Kidney (tissue), 13 donors: ENCODE measurements at regions not wholly inside any gene's neighbourhood (a gene's known extent, or its start where the extent isn't known, plus 50 kb on each side); places are given as distances from the start of the nearest gene placed in this dataset.

ENCODE experiments used
- DNase-seq, 5 donors: peaks; one replicate each; pipeline ENCODE4 v3.0.0-alpha.2; 2013 to 2020
- FAIRE-seq: peaks from 2 replicates; lab custom pipeline; 2012; peaks lifted over from hg19 to GRCh38; lab: Jason Lieb, UNC
- H3K27ac ChIP-seq, 2 donors: one replicate each; pipeline ENCODE4 v1.7.0; 2013; ENCODE audit warnings: low read depth in 2 of 2, low read length in 2 of 2, inconsistent platforms in 1 of 2
- H3K27me3 ChIP-seq: one replicate; pipeline ENCODE4 v1.7.1; 2013; ENCODE audit warnings: low read length, inconsistent platforms; ENCODE audit not compliant: control insufficient read depth, insufficient read depth
- H3K36me3 ChIP-seq, 3 donors: one replicate each; pipeline versions ENCODE4 v1.7.0 to v1.7.1; 2013; ENCODE audit warnings: low read length in 3 of 3, control low read depth in 1 of 3, inconsistent platforms in 1 of 3; ENCODE audit not compliant: insufficient read depth in 3 of 3, control insufficient read depth in 2 of 3
- H3K4me1 ChIP-seq, 3 donors: one replicate each; pipeline versions ENCODE4 v1.7.0 to v1.7.1; 2013; ENCODE audit warnings: low read length in 3 of 3, inconsistent platforms in 1 of 3, low read depth in 1 of 3; ENCODE audit not compliant: control insufficient read depth in 2 of 3, insufficient read depth in 2 of 3
- H3K4me3 ChIP-seq, 3 donors: one replicate each; pipeline versions ENCODE4 v1.7.0 to v1.8.1; 2013; ENCODE audit warnings: low read length in 3 of 3, control low read depth in 1 of 3, inconsistent platforms in 1 of 3
- H3K9ac ChIP-seq, 3 donors: one replicate each; pipeline versions ENCODE4 v1.7.0 to v1.7.1; 2013; ENCODE audit warnings: low read length in 3 of 3, control low read depth in 1 of 3, inconsistent platforms in 1 of 3
- H3K9me3 ChIP-seq, 3 donors: one replicate each; pipeline versions ENCODE4 v1.7.0 to v1.7.1; 2013; ENCODE audit warnings: low read length in 3 of 3, control low read depth in 1 of 3, inconsistent platforms in 1 of 3; ENCODE audit not compliant: control insufficient read depth in 2 of 3, insufficient read depth in 1 of 3
- intact Hi-C: fragments of 100-400 bp; cut with DNase I; formaldehyde crosslinking; loops from one replicate; pipeline ENCODE4 v1.11.1; 2022
- TF ChIP-seq, protein P1 (sequence below): IDR thresholded peaks from 3 replicates; pipeline ENCODE4 v1.5.1; 2012; ENCODE audit warnings: mild to moderate bottlenecking, moderate library complexity, borderline replicate concordance; ENCODE audit not compliant: insufficient read depth; ENCODE audit errors: extremely low read depth
- donor health status: control.
- donor health status: control.
- donor health status: control.
- donor health status: control.
- donor health status: control.
- donor health status: DM: yes; HTN: yes; CAD: no.
- donor health status: Normal renal cell carcinoma (clear cell type).

DNA sequence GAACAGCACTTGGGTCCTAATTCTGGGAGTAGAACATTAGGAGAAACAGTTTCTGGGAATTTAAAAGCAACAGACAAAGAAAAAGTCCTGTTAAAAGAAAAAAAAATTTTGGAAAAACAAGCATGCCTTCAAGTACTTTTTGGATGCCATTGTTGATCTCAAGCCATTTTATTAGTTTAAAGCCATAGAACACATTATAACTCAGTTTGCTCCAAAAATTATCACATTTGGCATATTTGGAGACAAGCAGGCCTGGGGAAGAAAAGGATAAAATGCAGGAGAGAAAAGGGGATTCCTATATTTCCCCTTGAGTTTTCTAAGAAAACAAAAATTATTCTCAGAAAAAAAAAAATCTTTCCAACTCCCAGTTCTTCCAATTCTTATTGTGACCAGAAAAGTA, 146.8 kb downstream of the TENT5C start:
- H3K4me1 ChIP-seq = peaks cover 0 to 2% (median 0%) of the 10 kb centered on the region in 3 donors
- H3K27ac ChIP-seq = no peak overlapping the region

DNA sequence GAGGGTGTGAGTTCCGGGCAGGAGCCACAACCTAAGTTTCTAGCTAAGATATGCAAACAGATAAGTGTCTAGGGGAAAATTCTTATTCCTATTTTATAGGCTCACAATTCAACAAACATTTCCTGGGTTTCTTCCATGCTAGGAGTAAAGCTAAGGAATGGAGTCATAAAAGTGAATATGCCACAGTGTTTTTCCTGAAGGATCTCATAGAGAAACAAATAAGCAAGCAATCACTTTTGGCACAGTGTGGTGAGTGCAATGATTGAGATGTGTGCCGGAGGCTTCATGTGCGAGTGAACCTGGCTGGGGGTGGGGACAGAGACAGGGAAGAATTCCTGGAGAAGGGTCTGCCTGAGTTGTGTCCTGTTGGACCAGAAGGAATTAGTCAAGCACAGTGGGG, 147.4 kb downstream of the TENT5C start:
- H3K4me1 ChIP-seq = peaks cover 0 to 2% (median 0%) of the 10 kb centered on the region in 3 donors
- H3K36me3 ChIP-seq = no peaks in the 10 kb centered on the region
- TF ChIP-seq, protein P1, sequence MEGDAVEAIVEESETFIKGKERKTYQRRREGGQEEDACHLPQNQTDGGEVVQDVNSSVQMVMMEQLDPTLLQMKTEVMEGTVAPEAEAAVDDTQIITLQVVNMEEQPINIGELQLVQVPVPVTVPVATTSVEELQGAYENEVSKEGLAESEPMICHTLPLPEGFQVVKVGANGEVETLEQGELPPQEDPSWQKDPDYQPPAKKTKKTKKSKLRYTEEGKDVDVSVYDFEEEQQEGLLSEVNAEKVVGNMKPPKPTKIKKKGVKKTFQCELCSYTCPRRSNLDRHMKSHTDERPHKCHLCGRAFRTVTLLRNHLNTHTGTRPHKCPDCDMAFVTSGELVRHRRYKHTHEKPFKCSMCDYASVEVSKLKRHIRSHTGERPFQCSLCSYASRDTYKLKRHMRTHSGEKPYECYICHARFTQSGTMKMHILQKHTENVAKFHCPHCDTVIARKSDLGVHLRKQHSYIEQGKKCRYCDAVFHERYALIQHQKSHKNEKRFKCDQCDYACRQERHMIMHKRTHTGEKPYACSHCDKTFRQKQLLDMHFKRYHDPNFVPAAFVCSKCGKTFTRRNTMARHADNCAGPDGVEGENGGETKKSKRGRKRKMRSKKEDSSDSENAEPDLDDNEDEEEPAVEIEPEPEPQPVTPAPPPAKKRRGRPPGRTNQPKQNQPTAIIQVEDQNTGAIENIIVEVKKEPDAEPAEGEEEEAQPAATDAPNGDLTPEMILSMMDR = no peak
- H3K27ac ChIP-seq = no peak overlapping the region
- intact Hi-C loops = loop anchor here (10.0 kb wide), 1 partner anchor 218 kb away; no protein-coding TSS in a partner anchor
- H3K27me3 ChIP-seq = no peaks in the 10 kb centered on the region
- H3K4me3 ChIP-seq = no peak overlapping the region
- DNase-seq = no peak
- H3K9me3 ChIP-seq = no peaks in the 10 kb centered on the region
- no peak for FAIRE-seq
- H3K9ac ChIP-seq = no peak overlapping the region

More for the DNA sequence above, 146.8 kb downstream of the TENT5C start:
- FAIRE-seq = no peak
- DNase-seq = no peak
- Histone ChIP-seq H3K27me3 (no peaks in the 10 kb centered on the region), H3K4me3 (no peak overlapping the region), H3K36me3 (no peaks in the 10 kb centered on the region), H3K9me3 (no peaks in the 10 kb centered on the region), H3K9ac (no peak overlapping the region)
- TF ChIP-seq, protein P1 = no peak
- intact Hi-C loops = loop anchor here (10.0 kb wide), 1 partner anchor 218 kb away; no protein-coding TSS in a partner anchor

DNA sequence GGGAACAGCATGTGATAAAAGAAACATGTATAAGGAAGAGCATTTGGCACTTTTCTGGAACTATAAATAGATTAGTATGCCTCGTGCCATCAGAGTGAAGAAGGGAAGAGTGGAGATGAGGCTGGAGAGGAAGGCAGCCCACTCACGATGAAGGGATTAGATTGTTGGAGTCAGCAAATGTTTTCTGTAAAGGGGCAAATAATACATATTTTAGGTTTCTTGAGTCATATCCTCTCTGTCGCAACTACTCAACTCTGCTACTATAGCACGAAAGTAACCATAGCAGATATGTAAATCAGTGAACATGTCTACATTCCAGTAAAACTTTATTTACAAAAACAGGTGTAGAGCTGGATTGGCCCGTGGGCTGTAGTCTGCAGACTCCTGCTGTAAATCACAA, 147.8 kb downstream of the TENT5C start:
- Histone ChIP-seq H3K27me3 (no peaks in the 10 kb centered on the region), H3K36me3 (no peaks in the 10 kb centered on the region), H3K27ac (no peak overlapping the region), H3K9me3 (no peaks in the 10 kb centered on the region), H3K9ac (no peak overlapping the region), H3K4me3 (peak overlapping the region in 2 of 3 donors; percentile 23 to 35), H3K4me1 (peaks cover 0 to 4% (median 0%) of the 10 kb centered on the region in 3 donors)
- TF ChIP-seq, protein P1 = no peak
- intact Hi-C loops = loop anchor here (10.0 kb wide), 1 partner anchor 219 kb away; no protein-coding TSS in a partner anchor
- DNase-seq (no peak), FAIRE-seq (no peak)
